A673 (cell line): ENCODE measurements at regions not wholly inside any gene's neighbourhood (a gene's known extent, or its start where the extent isn't known, plus 50 kb on each side); places are given as distances from the start of the nearest gene placed in this dataset.
A peak's percentile ranks its signal among the peaks of the same experiment; 100 is the strongest.

Experiments used
- BruUV-seq: library from RNA; stranded (reverse); fragments of 400-500 nt; replicated peaks from 2 replicates; lab custom pipeline; 2021; lab: Mats Ljungman, UMichigan
- CTCF ChIA-PET: fragments of 300-600 bp; sonication (Branson Sonifier 250); formaldehyde crosslinking; loops from one replicate; lab custom pipeline; 2022; ENCODE audit warnings: antibody characterized with exemption; lab: Charles Lee
- POLR2A ChIA-PET: fragments of 300-600 bp; sonication (Branson Sonifier 250); formaldehyde crosslinking; loops from one replicate; lab custom pipeline; 2022; ENCODE audit warnings: antibody characterized with exemption; ENCODE audit not compliant: low non-redundant PET; lab: Charles Lee
- DNase-seq: peaks from one replicate; pipeline ENCODE4 v3.0.0-alpha.2; 2015; ENCODE audit warnings: low spot score
- H3K27ac ChIP-seq: fragments of 200-600 bp; sonication (generic); 2 replicates; pipeline ENCODE4 v1.5.1; 2016; ENCODE audit warnings: mixed run types, low read depth, mild to moderate bottlenecking, mixed read lengths, antibody characterized with exemption, low read length; ENCODE audit not compliant: poor library complexity, severe bottlenecking
- H3K27me3 ChIP-seq: fragments of 200-600 bp; sonication (generic); replicated peaks from 2 replicates; pipeline ENCODE4 v1.6.1; 2017; ENCODE audit warnings: mixed run types, low read depth, mild to moderate bottlenecking, mixed read lengths, antibody characterized with exemption, low read length; ENCODE audit not compliant: insufficient read depth, poor library complexity
- H3K36me3 ChIP-seq: fragments of 200-600 bp; sonication (generic); 2 replicates; pipeline ENCODE4 v1.6.1; 2016; ENCODE audit warnings: mixed run types, mild to moderate bottlenecking, mixed read lengths, antibody characterized with exemption, low read length; ENCODE audit not compliant: insufficient read depth, poor library complexity, severe bottlenecking
- H3K4me1 ChIP-seq: fragments of 200-600 bp; sonication (generic); 2 replicates; pipeline ENCODE4 v1.6.1; 2017; ENCODE audit warnings: mixed run types, mild to moderate bottlenecking, mixed read lengths, antibody characterized with exemption, low read length; ENCODE audit not compliant: insufficient read depth, poor library complexity, severe bottlenecking
- H3K4me3 ChIP-seq: fragments of 200-600 bp; sonication (generic); 2 replicates; pipeline ENCODE4 v1.5.1; 2016; ENCODE audit warnings: low read depth, mixed run types, mild to moderate bottlenecking, mixed read lengths, low read length; ENCODE audit not compliant: poor library complexity, severe bottlenecking
- H3K9me3 ChIP-seq: fragments of 200-600 bp; sonication (generic); 2 replicates; pipeline ENCODE4 v1.6.1; 2016; ENCODE audit warnings: mixed run types, low read depth, mild to moderate bottlenecking, mixed read lengths, antibody characterized with exemption, low read length; ENCODE audit not compliant: poor library complexity, severe bottlenecking
- CTCF ChIP-seq: fragments of 300-800, 200-600 bp; sonication (generic); conservative IDR thresholded peaks from 2 replicates; pipeline ENCODE4 v1.5.1; 2017; ENCODE audit warnings: low read depth, mild to moderate bottlenecking, antibody characterized with exemption, low read length, moderate library complexity, mixed read lengths
- EZH2 ChIP-seq: fragments of 200-600 bp; sonication (generic); IDR thresholded peaks from 2 replicates; pipeline ENCODE4 v1.6.1; 2017; ENCODE audit warnings: borderline replicate concordance, low read depth, mild to moderate bottlenecking, mixed read lengths, antibody characterized with exemption, low read length; ENCODE audit not compliant: poor library complexity, severe bottlenecking
- intact Hi-C: fragments of 100-400 bp; cut with micrococcal nuclease; formaldehyde crosslinking; loops from one replicate; pipeline ENCODE4 v1.10.0; 2022; ENCODE audit not compliant: unreplicated experiment

GRCh38 chr10:9297580-9297979 is 1243.1 kb downstream of the GATA3 start:
- Histone ChIP-seq H3K9me3 (no peaks in the 10 kb centered on the region), H3K36me3 (no peaks in the 10 kb centered on the region), H3K27me3 (no peaks in the 10 kb centered on the region), H3K4me1 (no peaks in the 10 kb centered on the region), H3K4me3 (no peak overlapping the region), H3K27ac (no peak overlapping the region)
- no TSS peak for BruUV-seq
- intact Hi-C loops: no loop called here
- ChIA-PET CTCF (no interaction called here), POLR2A (no interaction called here)
- DNase-seq: no peak
- no peak for TF ChIP-seq EZH2
- no peak for TF ChIP-seq CTCF

- TF ChIP-seq EZH2: no peak
- no peak for TF ChIP-seq CTCF
These were observed 1245.5 kb downstream of the GATA3 start for GRCh38 chr10:9299966-9300365.

GRCh38 chr10:9301148-9301547 is 1246.7 kb downstream of the GATA3 start:
- H3K27me3 ChIP-seq: no peaks in the 10 kb centered on the region
- no peaks in the 10 kb centered on the region for H3K4me1 ChIP-seq
- no peaks in the 10 kb centered on the region for H3K9me3 ChIP-seq
- peak; percentile 30 for DNase-seq
- TF ChIP-seq CTCF (peak; percentile 44), EZH2 (no peak)
- ChIA-PET CTCF (no interaction called here), POLR2A (no interaction called here)
- no peak overlapping the region for H3K27ac ChIP-seq
- no TSS peak for BruUV-seq
- no peak overlapping the region for H3K4me3 ChIP-seq
- intact Hi-C loops: loop anchor here (2.0 to 5.0 kb wide), 2 partner anchors 1428 to 1614 kb away; no protein-coding TSS in a partner anchor
- H3K36me3 ChIP-seq: no peaks in the 10 kb centered on the region

More at GRCh38 chr10:9299966-9300365, 1245.5 kb downstream of the GATA3 start:
- DNase-seq: no peak
- Histone ChIP-seq H3K4me3 (no peak overlapping the region), H3K27me3 (no peaks in the 10 kb centered on the region), H3K36me3 (no peaks in the 10 kb centered on the region), H3K9me3 (no peaks in the 10 kb centered on the region), H3K27ac (no peak overlapping the region), H3K4me1 (no peaks in the 10 kb centered on the region)
- BruUV-seq: no TSS peak
- ChIA-PET POLR2A (no interaction called here), CTCF (no interaction called here)
- intact Hi-C loops: loop anchor here (2.0 to 5.0 kb wide), 2 partner anchors 1427 to 1613 kb away; no protein-coding TSS in a partner anchor
